Upper lobe of right lung (tissue), 1 donor: ENCODE measurements at regions not wholly inside any gene's neighbourhood (a gene's known extent, or its start where the extent isn't known, plus 50 kb on each side); places are given as distances from the start of the nearest gene placed in this dataset.

ENCODE experiments used
- ATAC-seq: fragments of 200-7000 bp; cut with Tn5 transposase; one replicate; pipeline ENCODE4 v1.9.1; 2020; ENCODE audit warnings: mild to moderate bottlenecking, moderate library complexity
- DNase-seq: peaks from one replicate; pipeline ENCODE4 v3.0.0-alpha.2; 2020
- H3K27ac ChIP-seq: fragments of 200-600 bp; one replicate; pipeline ENCODE4 v1.8.0; 2022
- H3K27me3 ChIP-seq: fragments of 200-600 bp; one replicate; pipeline ENCODE4 v1.8.0; 2022; ENCODE audit warnings: mild to moderate bottlenecking
- H3K36me3 ChIP-seq: fragments of 200-600 bp; one replicate; pipeline ENCODE4 v1.8.0; 2022
- H3K4me1 ChIP-seq: fragments of 200-600 bp; one replicate; pipeline ENCODE4 v1.8.0; 2022
- H3K4me3 ChIP-seq: fragments of 200-600 bp; one replicate; pipeline ENCODE4 v1.8.0; 2022; ENCODE audit warnings: mild to moderate bottlenecking
- H3K9me3 ChIP-seq: fragments of 200-600 bp; one replicate; pipeline ENCODE4 v1.8.0; 2022
- intact Hi-C: fragments of 100-400 bp; cut with DNase I; formaldehyde crosslinking; loops from one replicate; pipeline ENCODE4 v1.11.0; 2022
- TF ChIP-seq, protein P1 (sequence below): fragments of 200-600 bp; IDR thresholded peaks from one replicate; pipeline ENCODE4 v1.8.0; 2022; ENCODE audit warnings: antibody characterized with exemption
- donor health status: DM: no; HTN: yes; CAD: no; lungs with severe emphysema.

DNA sequence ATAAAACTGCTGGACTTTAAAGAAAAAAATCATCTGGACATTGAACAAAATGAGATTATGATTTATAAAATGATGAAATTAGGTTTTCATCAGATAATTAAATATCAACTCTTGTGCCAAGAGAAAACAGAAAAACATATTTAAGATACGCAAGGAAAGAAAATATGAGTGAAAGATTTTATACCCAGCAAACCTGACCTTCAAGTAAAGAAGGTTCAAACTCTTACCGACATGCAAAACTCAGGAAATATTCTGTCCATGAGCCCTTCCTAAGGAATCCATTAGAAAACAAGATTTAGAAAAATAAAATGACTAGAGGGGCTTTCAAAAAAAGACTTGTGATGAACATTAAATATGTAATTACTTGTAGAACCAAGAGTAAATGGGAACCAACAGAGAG lies 257.2 kb upstream of the ARID1B start:
- H3K27ac ChIP-seq, result no peak overlapping the region
- TF ChIP-seq, protein P1, sequence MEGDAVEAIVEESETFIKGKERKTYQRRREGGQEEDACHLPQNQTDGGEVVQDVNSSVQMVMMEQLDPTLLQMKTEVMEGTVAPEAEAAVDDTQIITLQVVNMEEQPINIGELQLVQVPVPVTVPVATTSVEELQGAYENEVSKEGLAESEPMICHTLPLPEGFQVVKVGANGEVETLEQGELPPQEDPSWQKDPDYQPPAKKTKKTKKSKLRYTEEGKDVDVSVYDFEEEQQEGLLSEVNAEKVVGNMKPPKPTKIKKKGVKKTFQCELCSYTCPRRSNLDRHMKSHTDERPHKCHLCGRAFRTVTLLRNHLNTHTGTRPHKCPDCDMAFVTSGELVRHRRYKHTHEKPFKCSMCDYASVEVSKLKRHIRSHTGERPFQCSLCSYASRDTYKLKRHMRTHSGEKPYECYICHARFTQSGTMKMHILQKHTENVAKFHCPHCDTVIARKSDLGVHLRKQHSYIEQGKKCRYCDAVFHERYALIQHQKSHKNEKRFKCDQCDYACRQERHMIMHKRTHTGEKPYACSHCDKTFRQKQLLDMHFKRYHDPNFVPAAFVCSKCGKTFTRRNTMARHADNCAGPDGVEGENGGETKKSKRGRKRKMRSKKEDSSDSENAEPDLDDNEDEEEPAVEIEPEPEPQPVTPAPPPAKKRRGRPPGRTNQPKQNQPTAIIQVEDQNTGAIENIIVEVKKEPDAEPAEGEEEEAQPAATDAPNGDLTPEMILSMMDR, result no peak
- intact Hi-C loops, result no loop called here
- H3K4me3 ChIP-seq, result no peak overlapping the region
- H3K36me3 ChIP-seq, result no peaks in the 10 kb centered on the region
- H3K27me3 ChIP-seq, result no peaks in the 10 kb centered on the region
- DNase-seq (no peak), ATAC-seq (no peak)
- H3K9me3 ChIP-seq, result no peaks in the 10 kb centered on the region
- H3K4me1 ChIP-seq, result no peaks in the 10 kb centered on the region

- Histone ChIP-seq H3K4me3 (no peak overlapping the region), H3K36me3 (no peaks in the 10 kb centered on the region), H3K27me3 (no peaks in the 10 kb centered on the region), H3K4me1 (no peaks in the 10 kb centered on the region), H3K27ac (no peak overlapping the region), H3K9me3 (no peaks in the 10 kb centered on the region)
- TF ChIP-seq, protein P1, result no peak
- ATAC-seq, result no peak
- intact Hi-C loops, result no loop called here
- no peak for DNase-seq
These were observed 260.1 kb upstream of the ARID1B start for GRCh38 chr6:156517088-156517487.

- DNase-seq, result no peak
- Histone ChIP-seq H3K4me3 (no peak overlapping the region), H3K27ac (no peak overlapping the region), H3K27me3 (no peaks in the 10 kb centered on the region), H3K36me3 (no peaks in the 10 kb centered on the region), H3K9me3 (no peaks in the 10 kb centered on the region), H3K4me1 (no peaks in the 10 kb centered on the region)
- TF ChIP-seq, protein P1, result no peak
- intact Hi-C loops, result no loop called here
- no peak for ATAC-seq
These were observed 261.9 kb upstream of the ARID1B start for GRCh38 chr6:156515242-156515641.

- no peaks in the 10 kb centered on the region for H3K9me3 ChIP-seq
- TF ChIP-seq, protein P1, result no peak
- H3K27ac ChIP-seq, result no peak overlapping the region
- DNase-seq (no peak), ATAC-seq (no peak)
- no peaks in the 10 kb centered on the region for H3K36me3 ChIP-seq
- intact Hi-C loops, result no loop called here
- no peaks in the 10 kb centered on the region for H3K4me1 ChIP-seq
- no peak overlapping the region for H3K4me3 ChIP-seq
- no peaks in the 10 kb centered on the region for H3K27me3 ChIP-seq
These were observed 263.7 kb upstream of the ARID1B start for GRCh38 chr6:156513504-156513903.

GRCh38 chr6:156511570-156511969 lies 265.6 kb upstream of the ARID1B start:
- no peaks in the 10 kb centered on the region for H3K9me3 ChIP-seq
- intact Hi-C loops, result no loop called here
- DNase-seq (no peak), ATAC-seq (no peak)
- TF ChIP-seq, protein P1, result no peak
- H3K36me3 ChIP-seq, result no peaks in the 10 kb centered on the region
- no peak overlapping the region for H3K27ac ChIP-seq
- no peaks in the 10 kb centered on the region for H3K4me1 ChIP-seq
- H3K4me3 ChIP-seq, result no peak overlapping the region
- no peaks in the 10 kb centered on the region for H3K27me3 ChIP-seq

DNA sequence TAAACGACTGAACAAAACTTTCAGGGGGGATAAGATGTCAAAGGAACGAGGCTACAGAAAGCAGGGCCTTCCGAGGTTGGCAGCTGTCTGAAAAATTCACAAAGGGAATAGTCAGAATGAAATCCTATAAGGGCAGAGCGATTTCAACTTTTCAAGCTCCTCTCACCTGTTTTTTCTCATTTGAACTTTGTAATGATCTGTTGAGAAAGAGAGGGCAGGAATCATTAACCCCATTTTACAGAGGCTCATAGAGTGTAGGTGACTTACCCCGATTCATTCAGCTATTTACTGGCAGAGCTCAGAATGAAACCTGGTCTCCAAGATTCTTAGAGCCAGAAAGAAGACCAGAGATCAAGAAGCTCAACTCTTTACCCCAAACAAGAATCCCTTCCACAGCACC lies 266.1 kb upstream of the ARID1B start:
- no peak for DNase-seq
- no peaks in the 10 kb centered on the region for H3K36me3 ChIP-seq
- TF ChIP-seq, protein P1, result no peak
- H3K27me3 ChIP-seq, result no peaks in the 10 kb centered on the region
- no peak overlapping the region for H3K4me3 ChIP-seq
- ATAC-seq, result no peak
- no peaks in the 10 kb centered on the region for H3K4me1 ChIP-seq
- no peak overlapping the region for H3K27ac ChIP-seq
- intact Hi-C loops, result no loop called here
- H3K9me3 ChIP-seq, result no peaks in the 10 kb centered on the region
